HFF-Myc (cell line): ENCODE measurements at regions not wholly inside any gene's neighbourhood (a gene's known extent, or its start where the extent isn't known, plus 50 kb on each side); places are given as distances from the start of the nearest gene placed in this dataset.

Experiments
- DNase-seq: peaks from one replicate; pipeline ENCODE4 v3.0.0-alpha.2; 2011; ENCODE audit warnings: low read depth; ENCODE audit errors: extremely low read depth
- H3K4me3 ChIP-seq: replicated peaks from 2 replicates; pipeline ENCODE4 v1.5.1; 2011; ENCODE audit warnings: low read depth, mild to moderate bottlenecking, control low read depth, low read length
- TF ChIP-seq, protein P1 (sequence below): IDR thresholded peaks from 2 replicates; pipeline ENCODE4 v1.5.1; 2012; ENCODE audit warnings: mild to moderate bottlenecking, low read depth, low read length, control low read depth; ENCODE audit errors: missing control alignments

DNA sequence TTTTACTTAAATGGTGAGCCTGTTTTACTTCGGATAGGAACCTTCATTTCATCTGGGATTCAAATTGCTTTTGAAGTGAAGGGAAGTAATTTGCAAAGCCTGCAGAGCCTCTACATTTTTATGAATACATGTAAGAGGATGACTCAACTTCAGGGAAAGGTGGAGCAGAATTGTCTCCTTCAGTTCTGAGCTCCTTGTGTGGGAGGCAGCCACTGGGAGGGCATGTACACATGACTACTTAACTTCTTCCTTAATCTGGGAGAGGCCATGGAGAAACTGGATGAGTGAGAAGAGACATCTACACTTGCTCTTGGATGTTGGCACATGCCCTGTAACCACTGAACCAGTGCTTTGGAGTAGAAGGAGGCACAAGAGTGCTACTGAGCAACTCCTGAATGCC lies 145.1 kb upstream of the NRSN1 start:
- DNase-seq: no peak
- TF ChIP-seq, protein P1, sequence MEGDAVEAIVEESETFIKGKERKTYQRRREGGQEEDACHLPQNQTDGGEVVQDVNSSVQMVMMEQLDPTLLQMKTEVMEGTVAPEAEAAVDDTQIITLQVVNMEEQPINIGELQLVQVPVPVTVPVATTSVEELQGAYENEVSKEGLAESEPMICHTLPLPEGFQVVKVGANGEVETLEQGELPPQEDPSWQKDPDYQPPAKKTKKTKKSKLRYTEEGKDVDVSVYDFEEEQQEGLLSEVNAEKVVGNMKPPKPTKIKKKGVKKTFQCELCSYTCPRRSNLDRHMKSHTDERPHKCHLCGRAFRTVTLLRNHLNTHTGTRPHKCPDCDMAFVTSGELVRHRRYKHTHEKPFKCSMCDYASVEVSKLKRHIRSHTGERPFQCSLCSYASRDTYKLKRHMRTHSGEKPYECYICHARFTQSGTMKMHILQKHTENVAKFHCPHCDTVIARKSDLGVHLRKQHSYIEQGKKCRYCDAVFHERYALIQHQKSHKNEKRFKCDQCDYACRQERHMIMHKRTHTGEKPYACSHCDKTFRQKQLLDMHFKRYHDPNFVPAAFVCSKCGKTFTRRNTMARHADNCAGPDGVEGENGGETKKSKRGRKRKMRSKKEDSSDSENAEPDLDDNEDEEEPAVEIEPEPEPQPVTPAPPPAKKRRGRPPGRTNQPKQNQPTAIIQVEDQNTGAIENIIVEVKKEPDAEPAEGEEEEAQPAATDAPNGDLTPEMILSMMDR: no peak
- H3K4me3 ChIP-seq: no peak overlapping the region

DNA sequence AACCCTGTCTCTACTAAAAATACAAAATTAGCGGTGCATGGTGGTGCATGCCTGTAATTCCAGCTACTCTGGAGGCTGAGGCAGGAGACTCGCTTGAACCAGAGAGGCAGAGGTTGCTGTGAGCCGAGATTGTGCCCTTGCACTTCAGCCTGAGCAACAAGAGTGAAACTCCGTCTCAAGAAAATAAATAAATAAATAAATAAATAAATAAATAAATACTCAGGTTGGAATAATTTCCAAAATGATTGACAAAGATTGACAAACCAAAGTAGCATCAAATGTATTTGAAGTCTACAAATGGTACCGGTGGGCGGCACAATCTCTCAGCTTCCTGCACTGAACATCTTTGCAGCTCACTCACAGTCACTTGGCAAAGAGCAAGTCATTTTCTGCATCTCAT lies 144.1 kb upstream of the NRSN1 start:
- no peak overlapping the region for H3K4me3 ChIP-seq
- no peak for DNase-seq
- TF ChIP-seq, protein P1: no peak

DNA sequence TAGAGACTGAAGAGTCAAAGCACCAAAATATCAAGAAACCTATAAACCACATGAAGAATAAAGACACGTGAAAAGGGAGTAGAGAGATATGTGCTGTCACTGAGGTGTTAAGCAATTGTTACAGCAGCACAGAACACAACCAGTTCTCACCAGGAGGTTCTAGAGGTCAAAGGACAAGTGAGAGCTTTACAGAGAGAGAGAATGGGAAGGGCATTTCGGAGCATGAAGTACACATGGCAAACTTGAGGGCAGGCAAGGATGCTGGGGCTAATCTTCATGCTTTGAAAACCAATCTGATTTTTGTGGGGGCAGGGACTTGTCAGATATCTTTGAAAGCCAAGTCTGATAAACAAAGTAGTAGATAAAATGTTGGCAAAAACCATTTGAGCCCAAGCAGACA lies 142.3 kb upstream of the NRSN1 start:
- DNase-seq: no peak
- TF ChIP-seq, protein P1: no peak
- H3K4me3 ChIP-seq: no peak overlapping the region

DNA sequence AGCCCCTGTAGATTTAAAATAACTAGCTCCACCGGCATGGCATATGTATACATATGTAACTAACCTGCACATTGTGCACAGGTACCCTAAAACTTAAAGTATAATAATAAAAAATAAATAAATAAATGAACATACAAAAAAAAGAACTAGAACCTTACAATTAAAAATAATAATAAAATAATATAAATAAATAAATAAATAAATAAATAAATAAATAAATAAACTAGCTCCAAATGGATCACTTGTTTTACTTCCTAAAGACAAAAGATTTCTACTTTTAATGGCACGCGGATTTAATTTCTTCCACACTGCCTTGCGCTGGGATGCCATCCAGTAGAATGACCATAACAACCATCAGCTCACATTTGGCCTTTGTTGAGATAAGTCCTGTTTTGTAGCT lies 141.0 kb upstream of the NRSN1 start:
- TF ChIP-seq, protein P1: no peak
- no peak for DNase-seq
- no peak overlapping the region for H3K4me3 ChIP-seq

DNA sequence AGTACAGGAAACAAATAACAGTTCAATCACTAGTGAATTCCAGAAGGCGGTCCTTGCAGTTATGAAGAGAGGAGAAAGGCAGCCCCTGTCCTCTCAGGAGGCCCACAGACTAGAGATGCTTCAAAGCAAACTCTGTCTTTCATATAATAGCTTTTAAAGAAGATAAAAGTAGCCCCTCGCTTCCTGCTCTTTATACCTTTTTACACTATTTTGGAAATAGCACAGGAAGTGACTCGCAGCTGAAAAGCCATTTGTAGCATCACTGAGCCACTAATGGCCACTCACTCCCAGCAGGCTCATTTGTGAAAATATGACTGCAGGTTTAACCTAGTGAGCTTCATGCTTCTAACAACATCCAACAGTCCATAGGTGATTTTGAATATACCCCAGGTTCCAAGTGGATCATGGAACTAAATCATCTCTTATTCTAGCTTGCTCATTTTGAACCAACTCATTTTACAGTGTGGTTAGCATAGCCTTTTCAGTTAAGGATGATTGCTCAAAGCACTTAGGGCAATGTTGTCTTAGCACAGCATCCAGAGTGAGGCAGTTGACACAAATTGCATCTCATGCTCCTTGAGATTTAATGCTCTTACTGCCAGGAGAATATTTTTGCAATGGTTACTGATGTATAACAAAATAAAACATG lies 136.0 kb upstream of the NRSN1 start:
- H3K4me3 ChIP-seq: no peak overlapping the region
- no peak for DNase-seq
- TF ChIP-seq, protein P1: no peak

DNA sequence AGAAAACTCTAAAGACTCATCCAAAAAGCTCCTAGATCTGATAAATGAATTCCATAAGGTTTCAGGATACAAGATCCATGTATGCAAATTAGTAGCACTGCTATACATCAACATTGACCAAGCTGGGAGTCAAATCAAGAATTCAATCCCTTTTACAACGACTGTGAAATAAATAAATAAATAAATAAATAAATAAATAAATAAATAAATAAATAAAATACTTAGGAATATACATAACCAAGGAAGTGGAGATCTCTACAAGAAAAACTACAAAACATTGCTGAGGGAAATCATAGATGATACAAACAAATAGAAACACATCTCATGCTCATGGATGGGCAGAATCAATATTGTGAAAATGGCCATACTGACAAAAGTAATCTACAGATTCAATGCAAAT lies 132.0 kb upstream of the NRSN1 start:
- TF ChIP-seq, protein P1: no peak
- no peak overlapping the region for H3K4me3 ChIP-seq
- DNase-seq: no peak

DNA sequence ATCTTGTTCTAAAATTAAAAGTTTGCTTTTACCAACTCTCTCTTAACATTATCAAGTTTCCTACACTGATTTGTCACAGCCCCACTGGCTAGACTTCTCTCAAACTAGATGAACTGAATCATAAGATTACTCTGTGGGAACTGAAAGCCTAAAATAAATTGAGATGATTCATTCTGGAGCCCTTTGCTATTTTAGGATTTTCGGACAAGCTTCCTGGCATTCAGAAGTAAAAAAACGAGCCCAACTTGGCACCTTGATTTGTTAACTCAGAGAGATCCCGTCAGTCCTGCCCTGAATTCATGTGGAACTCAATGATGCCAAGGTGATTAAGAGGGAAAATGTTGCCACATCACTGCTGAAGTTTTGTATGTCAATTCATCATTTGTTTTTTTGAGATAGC lies 122.0 kb upstream of the NRSN1 start:
- no peak overlapping the region for H3K4me3 ChIP-seq
- no peak for DNase-seq
- TF ChIP-seq, protein P1: no peak
